ENCODE measurements at regions not wholly inside any gene's neighbourhood (a gene's known extent, or its start where the extent isn't known, plus 50 kb on each side); places are given as distances from the start of the nearest gene placed in this dataset.
"Not testable (repeated sequence)": the region's sequence is repeated elsewhere in the genome, so short reads cannot be mapped to it uniquely, and the experiment has no call there.

GRCh38 chr2:145007960-145008263 lies 488.0 kb upstream of the ZEB2 start:
- no peak for DNase-seq

GRCh38 chr2:145007093-145007959 lies 487.4 kb upstream of the ZEB2 start:
- no peak for DNase-seq

GRCh38 chr2:145002624-145003023 lies 482.7 kb upstream of the ZEB2 start:
- DNase-seq = no peak

DNA sequence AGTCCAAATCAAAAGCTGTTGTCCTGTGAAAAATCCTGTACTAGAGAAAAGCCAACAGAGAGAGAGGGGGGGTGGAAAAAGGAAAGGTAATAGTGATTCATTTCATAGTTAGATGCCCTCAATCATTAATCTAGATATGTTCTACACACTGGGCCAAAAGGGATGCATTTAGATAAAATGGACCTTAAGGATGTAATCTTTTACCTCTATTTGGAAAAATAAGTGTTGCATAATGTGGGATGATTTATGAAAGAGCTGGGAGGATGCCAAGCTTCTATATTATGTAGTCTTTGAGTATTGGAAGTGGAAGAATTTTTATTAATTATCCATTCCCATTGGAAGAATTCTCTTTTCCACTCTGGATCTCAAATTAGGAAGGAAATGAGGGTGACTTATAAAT lies 480.5 kb upstream of the ZEB2 start:
- DNase-seq = no peak

DNA sequence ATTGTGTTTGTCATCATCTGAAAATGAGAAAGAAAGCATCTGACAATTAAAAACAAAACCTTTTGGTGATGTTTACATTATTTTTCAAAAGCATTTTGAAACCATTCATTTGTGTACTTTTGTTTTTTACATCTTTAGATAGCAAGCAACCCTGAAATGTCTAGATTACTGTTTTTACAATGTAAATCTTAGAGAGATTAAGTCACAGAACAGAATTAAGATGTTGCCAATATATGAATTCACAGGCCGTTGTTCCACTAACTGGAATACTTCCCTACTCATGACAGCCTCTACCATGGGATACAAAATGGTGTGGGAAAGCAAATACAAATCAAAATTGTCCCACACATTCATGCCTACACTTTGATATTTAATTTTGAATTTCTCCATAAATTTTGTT lies 480.0 kb upstream of the ZEB2 start:
- DNase-seq = no peak

DNA sequence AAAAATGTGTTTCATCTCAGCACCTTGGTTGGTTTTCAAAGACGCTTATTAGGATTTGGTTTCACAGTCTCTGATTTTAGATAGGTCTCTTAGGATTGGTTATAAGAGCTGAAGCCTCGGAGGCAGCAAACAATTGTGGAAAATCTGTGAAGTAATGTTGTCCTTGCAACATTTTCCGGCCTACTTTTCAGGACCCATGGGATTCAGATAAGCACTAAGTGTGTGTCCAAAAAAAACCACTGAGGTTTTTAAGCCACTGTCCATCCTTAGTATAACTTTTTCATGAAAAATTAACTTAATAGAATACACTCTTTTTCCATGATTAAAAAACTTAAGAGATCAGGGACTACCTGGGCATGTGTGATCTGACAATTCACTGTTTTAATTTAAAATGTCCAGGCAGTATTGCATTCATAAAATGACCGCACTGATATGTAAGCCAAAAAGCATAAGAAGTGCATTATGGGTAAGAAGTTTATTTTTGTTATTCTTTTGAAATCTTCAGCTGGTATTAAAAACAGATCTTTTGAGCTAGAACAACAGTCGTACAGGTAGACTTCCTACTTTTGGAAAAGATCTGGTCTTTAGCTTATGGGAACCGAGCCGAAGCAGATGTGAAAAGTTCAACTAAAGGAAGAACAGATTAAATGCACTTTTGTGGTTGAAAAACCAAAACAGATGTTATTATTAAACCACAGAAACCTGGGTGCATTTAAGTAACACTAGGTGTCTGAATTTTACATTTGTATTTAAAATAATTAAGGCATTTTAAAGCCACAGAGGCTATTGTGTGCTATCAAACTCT lies 479.4 kb upstream of the ZEB2 start:
- DNase-seq = no peak

GRCh38 chr2:144998435-144998834 lies 478.5 kb upstream of the ZEB2 start:
- no peak for DNase-seq

- no peak for DNase-seq
Measured at GRCh38 chr2:144996225-144996795, 476.4 kb upstream of the ZEB2 start.

GRCh38 chr2:144995482-144995881 lies 475.6 kb upstream of the ZEB2 start:
- no peak for DNase-seq

- no peak for DNase-seq
Measured at GRCh38 chr2:144990661-144991060, 470.7 kb upstream of the ZEB2 start.

DNA sequence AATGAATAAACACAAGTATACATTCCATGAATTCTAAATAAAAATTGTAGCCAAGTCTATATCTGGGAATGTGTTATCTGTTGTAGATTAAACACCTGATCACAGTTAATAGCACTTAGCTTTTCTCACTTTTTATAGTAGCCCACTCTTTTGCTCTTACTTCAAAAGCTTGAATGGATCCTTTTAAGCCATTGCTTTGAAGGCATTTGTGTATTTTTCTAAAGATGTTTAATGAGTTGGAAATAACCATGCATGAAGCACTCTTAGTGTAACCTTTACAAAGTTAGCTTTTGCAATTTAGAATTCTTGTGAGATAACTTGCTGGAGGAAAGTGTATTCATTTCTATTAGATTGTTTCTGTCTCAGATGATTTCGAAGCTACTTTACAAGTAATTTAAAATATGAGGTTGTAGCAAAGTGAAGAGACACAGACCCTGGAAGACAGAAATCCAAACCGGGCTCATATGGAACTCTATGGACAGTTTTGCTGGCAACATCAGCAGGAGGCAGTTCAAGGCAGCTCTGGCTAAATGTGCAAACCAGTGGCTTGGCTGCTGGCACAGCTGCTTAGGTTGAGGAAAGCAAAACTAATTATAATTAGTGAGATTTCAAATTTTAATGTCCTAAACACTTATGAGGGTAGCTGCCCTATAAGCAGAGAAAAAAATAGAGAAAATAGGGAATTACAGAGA lies 469.8 kb upstream of the ZEB2 start:
- DNase-seq = no peak

DNA sequence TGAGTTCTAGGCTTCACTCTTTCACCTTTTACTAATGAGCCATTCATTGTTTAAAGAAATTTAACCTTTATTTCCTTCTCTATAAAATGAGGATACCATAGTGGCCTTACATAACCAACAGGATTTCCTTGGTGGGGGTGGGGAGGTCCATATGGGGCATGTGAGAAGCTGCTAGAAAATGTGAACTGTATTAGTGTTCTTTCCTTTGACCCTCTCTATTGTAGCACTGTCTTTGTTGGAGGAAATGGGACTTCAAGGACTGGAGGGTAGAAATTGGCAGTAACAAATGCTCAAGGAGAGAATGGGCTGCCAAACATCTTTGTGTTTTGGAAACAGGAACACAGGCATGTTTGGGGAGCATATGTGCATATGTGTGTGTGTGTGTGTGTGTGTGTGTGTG lies 468.7 kb upstream of the ZEB2 start:
- no peak for DNase-seq

GRCh38 chr2:144986691-144987090 lies 466.8 kb upstream of the ZEB2 start:
- DNase-seq = no peak

DNA sequence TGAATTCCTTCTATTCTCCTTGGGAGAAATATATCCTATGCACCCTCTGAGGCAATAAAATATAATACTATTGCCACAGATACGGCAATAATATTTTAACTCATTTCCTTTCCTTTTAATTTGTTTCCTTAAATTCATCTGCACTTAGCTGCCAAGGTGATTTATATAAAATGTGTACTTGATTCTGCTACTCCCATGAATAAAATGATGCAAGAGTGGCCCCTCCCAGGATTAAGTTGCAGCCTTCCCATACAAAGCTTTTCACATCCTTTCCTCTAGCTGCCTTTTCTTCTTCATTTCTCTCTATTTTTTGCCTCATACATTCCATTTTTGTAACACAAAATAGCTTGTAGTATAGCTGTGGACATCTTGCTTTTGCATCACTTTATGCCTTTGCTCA lies 464.1 kb upstream of the ZEB2 start:
- no peak for DNase-seq

GRCh38 chr2:144983107-144983506 lies 463.2 kb upstream of the ZEB2 start:
- DNase-seq = no peak

- DNase-seq = no peak
Measured at GRCh38 chr2:144982481-144982880, 462.6 kb upstream of the ZEB2 start.

DNA sequence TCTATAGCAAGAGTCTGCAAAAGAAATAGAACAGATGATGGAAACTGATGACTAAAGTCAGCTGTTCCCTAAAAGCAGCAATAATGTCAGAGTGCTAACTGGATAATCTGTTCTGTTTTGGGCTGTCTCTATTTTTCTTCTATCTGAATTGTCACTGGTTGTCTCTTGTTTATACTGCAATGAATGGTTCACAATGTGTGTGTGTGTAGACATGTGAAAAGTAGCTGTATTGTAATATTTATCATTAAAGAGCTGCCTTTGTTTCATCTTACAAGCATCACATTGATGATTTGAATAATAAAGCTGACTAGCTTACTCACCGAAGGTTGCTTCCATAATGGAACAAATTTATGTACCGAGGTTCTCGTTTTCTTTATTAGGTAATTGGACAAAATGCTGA lies 456.0 kb upstream of the ZEB2 start:
- no peak for DNase-seq

GRCh38 chr2:144972676-144973075 lies 452.8 kb upstream of the ZEB2 start:
- DNase-seq = no peak

DNA sequence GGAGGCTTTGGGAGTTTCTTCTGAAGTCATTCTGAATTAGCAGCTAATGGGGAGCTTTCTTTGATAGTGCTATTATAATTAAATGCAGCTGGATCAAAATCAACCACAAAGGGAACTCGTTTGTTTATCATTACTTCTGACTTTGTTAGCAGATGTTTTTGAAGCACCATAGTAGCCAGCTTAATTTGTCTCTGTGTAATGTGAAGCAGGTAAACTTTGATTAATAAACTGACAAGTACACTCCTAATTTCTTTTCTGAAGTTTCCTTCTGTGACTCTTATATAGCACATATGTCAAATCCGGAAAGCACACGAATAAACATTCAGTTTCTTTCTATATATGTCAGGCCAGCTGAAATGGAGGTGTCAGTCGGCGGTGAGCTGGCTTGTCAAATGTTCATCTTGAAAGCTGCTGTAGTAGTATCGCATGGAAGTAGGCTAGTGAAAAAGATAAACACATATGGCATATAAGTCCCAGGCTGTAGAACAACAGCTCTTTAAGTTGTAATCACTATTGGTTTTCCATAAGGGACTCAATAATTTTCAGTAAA lies 451.9 kb upstream of the ZEB2 start:
- DNase-seq = no peak

- DNase-seq = not testable (repeated sequence)
Measured at GRCh38 chr2:144970410-144970809, 450.5 kb upstream of the ZEB2 start.

DNA sequence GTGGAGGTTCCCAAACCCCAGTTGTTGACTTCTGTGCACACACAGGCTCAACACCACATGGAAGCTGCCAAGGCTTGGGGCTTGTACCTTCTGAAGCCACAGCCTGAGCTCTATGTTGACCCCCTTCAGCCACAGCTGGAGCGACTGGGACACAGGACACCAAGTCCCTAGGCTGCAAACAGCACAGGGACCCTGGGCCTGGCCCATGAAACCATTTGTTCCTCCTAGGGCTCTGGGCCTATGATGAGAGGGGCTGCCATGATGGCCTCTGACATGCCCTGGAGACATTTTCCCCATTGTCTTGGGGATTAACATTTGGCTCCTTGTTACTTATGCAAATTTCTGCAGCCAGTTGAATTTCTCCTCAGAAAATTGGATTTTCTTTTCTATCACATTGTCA lies 449.6 kb upstream of the ZEB2 start:
- DNase-seq = not testable (repeated sequence)

DNA sequence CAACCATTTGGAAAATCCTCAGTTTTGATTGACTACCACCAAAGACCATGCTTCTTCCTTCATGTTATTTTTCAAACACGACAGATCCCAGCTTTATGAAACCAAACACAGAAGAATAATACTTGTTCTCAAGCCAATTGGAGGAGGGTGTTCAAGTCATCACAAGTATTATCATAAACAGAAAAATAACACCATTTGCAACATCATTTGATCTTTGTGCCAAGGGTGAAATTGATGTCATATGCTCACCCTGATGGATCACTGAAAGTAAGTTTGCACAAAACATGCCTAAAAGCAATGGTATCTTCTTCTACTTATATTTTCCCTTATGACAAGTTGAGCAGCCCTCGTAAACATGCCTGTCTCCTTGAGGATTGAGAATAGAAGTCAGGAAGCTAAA lies 448.0 kb upstream of the ZEB2 start:
- no peak for DNase-seq

DNA sequence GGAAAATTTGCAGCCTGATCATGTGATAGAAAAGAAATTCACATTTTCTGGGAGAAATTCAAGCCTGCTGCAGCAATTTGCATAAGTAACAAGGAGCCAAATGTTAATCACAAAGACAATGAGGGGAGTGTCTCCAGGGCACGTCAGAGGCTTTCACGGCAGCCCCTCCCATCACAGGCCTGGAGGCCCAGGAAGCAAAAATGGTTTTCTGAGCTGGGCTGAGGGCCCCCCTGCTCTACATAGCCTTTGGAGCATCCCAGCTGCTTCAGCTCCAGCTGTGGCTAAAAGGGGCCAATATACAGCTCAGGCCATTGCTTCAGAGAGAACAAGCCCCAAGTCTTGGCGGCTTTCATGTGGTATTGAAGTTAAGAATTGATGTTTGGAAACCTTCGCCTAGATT lies 445.3 kb upstream of the ZEB2 start:
- DNase-seq = no peak

All from CD4-positive, alpha-beta T cell treated with Interleukin-10 for 1 hour (primary cell).